ENCODE measurements at regions not wholly inside any gene's neighbourhood (a gene's known extent, or its start where the extent isn't known, plus 50 kb on each side); places are given as distances from the start of the nearest gene placed in this dataset.
"Not testable (repeated sequence)": the region's sequence is repeated elsewhere in the genome, so short reads cannot be mapped to it uniquely, and the experiment has no call there.

- no peak for TF ChIP-seq CTCF (IDR thresholded peaks at IDR 0.05; ENCODE audit: low read depth, low read length)
- no peak for DNase-seq (ENCODE audit: extremely low read depth, low read depth)
Observed at GRCh38 chr4:124997991-124998390, 285.5 kb upstream of the ANKRD50 start.

- no peak for DNase-seq (ENCODE audit: extremely low read depth, low read depth)
- no peak for TF ChIP-seq CTCF (IDR thresholded peaks at IDR 0.05; ENCODE audit: low read depth, low read length)
Observed at GRCh38 chr4:124997124-124997523, 284.6 kb upstream of the ANKRD50 start.

- DNase-seq (ENCODE audit: extremely low read depth, low read depth), result no peak
- no peak for TF ChIP-seq CTCF (IDR thresholded peaks at IDR 0.05; ENCODE audit: low read depth, low read length)
Observed at GRCh38 chr4:124993838-124994237, 281.3 kb upstream of the ANKRD50 start.

- no peak for TF ChIP-seq CTCF (IDR thresholded peaks at IDR 0.05; ENCODE audit: low read depth, low read length)
- DNase-seq (ENCODE audit: extremely low read depth, low read depth), result no peak
Observed at GRCh38 chr4:124990398-124990797, 277.9 kb upstream of the ANKRD50 start.

- no peak for DNase-seq (ENCODE audit: extremely low read depth, low read depth)
- TF ChIP-seq CTCF (IDR thresholded peaks at IDR 0.05; ENCODE audit: low read depth, low read length), result no peak
Observed at GRCh38 chr4:124980276-124980752, 267.8 kb upstream of the ANKRD50 start.

GRCh38 chr4:124978536-124978935 lies 266.0 kb upstream of the ANKRD50 start:
- not testable (repeated sequence) for DNase-seq (ENCODE audit: extremely low read depth, low read depth)

GRCh38 chr4:124977045-124977444 lies 264.5 kb upstream of the ANKRD50 start:
- DNase-seq (ENCODE audit: extremely low read depth, low read depth), result no peak
- no peak for TF ChIP-seq CTCF (IDR thresholded peaks at IDR 0.05; ENCODE audit: low read depth, low read length)

- TF ChIP-seq CTCF (IDR thresholded peaks at IDR 0.05; ENCODE audit: low read depth, low read length), result no peak
- no peak for DNase-seq (ENCODE audit: extremely low read depth, low read depth)
Observed at GRCh38 chr4:124974152-124974551, 261.6 kb upstream of the ANKRD50 start.

All from AG09319 (cell line).